CD14-positive monocyte (primary cell): ENCODE measurements at regions not wholly inside any gene's neighbourhood (a gene's known extent, or its start where the extent isn't known, plus 50 kb on each side); places are given as distances from the start of the nearest gene placed in this dataset.

Experiments used
- DNase-seq, 3 donors: peaks; one replicate each; pipeline ENCODE4 v3.0.0-alpha.2; 2011 to 2022
- H2AFZ ChIP-seq: 2 replicates; pipeline ENCODE4 v1.6.0; 2012; ENCODE audit warnings: mild to moderate bottlenecking, low read depth, low read length, inconsistent platforms; ENCODE audit not compliant: insufficient read depth, poor library complexity, severe bottlenecking
- H3K27ac ChIP-seq, 2 donors: 1 replicate in 1 of 2; 2 replicates in 1 of 2; pipeline ENCODE4 v1.5.1; 2012 to 2013; ENCODE audit warnings: low read length in 2 of 2, control low read depth in 1 of 2, inconsistent platforms in 1 of 2, low read depth in 1 of 2, mild to moderate bottlenecking in 1 of 2
- H3K27me3 ChIP-seq, 2 donors: one replicate each; pipeline versions ENCODE4 v1.6.0 to v1.6.1; 2011 to 2013; ENCODE audit warnings: low read length in 2 of 2; ENCODE audit not compliant: control insufficient read depth in 2 of 2, insufficient read depth in 2 of 2
- H3K36me3 ChIP-seq, 2 donors: replicated peaks in 1 of 2; 1 replicate in 1 of 2; 2 replicates in 1 of 2; pipeline versions ENCODE4 v1.5.1 to v1.6.1; 2012 to 2013; ENCODE audit warnings: low read length in 2 of 2, control low read depth in 1 of 2, inconsistent platforms in 1 of 2, mild to moderate bottlenecking in 1 of 2; ENCODE audit not compliant: insufficient read depth in 2 of 2, control insufficient read depth in 1 of 2
- H3K4me1 ChIP-seq, 2 donors: 1 replicate in 1 of 2; 2 replicates in 1 of 2; pipeline versions ENCODE4 v1.5.1 to v1.6.1; 2012 to 2013; ENCODE audit warnings: low read length in 2 of 2, control low read depth in 1 of 2, inconsistent platforms in 1 of 2, mild to moderate bottlenecking in 1 of 2, moderate library complexity in 1 of 2; ENCODE audit not compliant: insufficient read depth in 2 of 2, control insufficient read depth in 1 of 2
- H3K4me2 ChIP-seq: replicated peaks from 2 replicates; pipeline ENCODE3; 2012; ENCODE audit warnings: low read length, moderate library complexity, mild to moderate bottlenecking; ENCODE audit not compliant: poor library complexity, severe bottlenecking; ENCODE audit errors: extremely low read depth
- H3K4me3 ChIP-seq, 3 experiments: fragments of 200-600 bp in 1 of 3; sonication (generic) in 1 of 3; replicated peaks in 1 of 3; 1 replicate in 2 of 3; 2 replicates in 1 of 3; pipeline ENCODE4 v1.5.1; 2011 to 2013; ENCODE audit warnings: low read length in 3 of 3, mild to moderate bottlenecking in 3 of 3, control low read depth in 2 of 3, low read depth in 2 of 3, inconsistent platforms in 1 of 3, moderate library complexity in 1 of 3
- H3K79me2 ChIP-seq: 2 replicates; pipeline ENCODE4 v1.6.0; 2012; ENCODE audit warnings: mild to moderate bottlenecking, control low read depth, inconsistent platforms, low read length, moderate library complexity; ENCODE audit not compliant: insufficient read depth
- H3K9ac ChIP-seq: 2 replicates; pipeline ENCODE4 v1.6.0; 2017; ENCODE audit warnings: low read length, mild to moderate bottlenecking; ENCODE audit not compliant: insufficient read depth, poor library complexity, severe bottlenecking
- H3K9me3 ChIP-seq, 2 donors: replicated peaks in 1 of 2; 1 replicate in 1 of 2; 2 replicates in 1 of 2; pipeline versions ENCODE4 v1.5.1 to v1.6.1; 2012 to 2013; ENCODE audit warnings: low read length in 2 of 2, control low read depth in 1 of 2; ENCODE audit not compliant: control insufficient read depth in 1 of 2, insufficient read depth in 1 of 2
- H4K20me1 ChIP-seq: 2 replicates; pipeline ENCODE4 v1.6.0; 2012; ENCODE audit warnings: mild to moderate bottlenecking, low read length, control low read depth, moderate library complexity; ENCODE audit not compliant: insufficient read depth
- H3K27ac Mint-ChIP-seq, 7 donors: one replicate each; pipeline ENCODE4 v1.8.0; 2020; ENCODE audit warnings: mild to moderate bottlenecking in 7 of 7, mixed read lengths in 7 of 7, moderate library complexity in 6 of 7, inconsistent platforms in 2 of 7
- H3K27me3 Mint-ChIP-seq, 3 donors: one replicate each; pipeline ENCODE4 v1.8.0; 2021 to 2022; ENCODE audit warnings: low read depth in 3 of 3, mild to moderate bottlenecking in 3 of 3, mixed read lengths in 3 of 3, moderate library complexity in 3 of 3, inconsistent platforms in 1 of 3
- H3K36me3 Mint-ChIP-seq, 2 donors: one replicate each; pipeline ENCODE4 v1.8.0; 2020; ENCODE audit warnings: mixed read lengths in 2 of 2, inconsistent platforms in 1 of 2, mild to moderate bottlenecking in 1 of 2
- H3K4me1 Mint-ChIP-seq: one replicate; pipeline ENCODE4 v1.8.0; 2020; ENCODE audit warnings: mild to moderate bottlenecking, mixed read lengths
- H3K4me3 Mint-ChIP-seq, 2 donors: one replicate each; pipeline ENCODE4 v1.8.0; 2020; ENCODE audit warnings: mild to moderate bottlenecking in 2 of 2, mixed read lengths in 2 of 2, moderate library complexity in 1 of 2
- H3K9me3 Mint-ChIP-seq, 7 donors: one replicate each; pipeline ENCODE4 v1.8.0; 2020 to 2022; ENCODE audit warnings: mixed read lengths in 7 of 7, mild to moderate bottlenecking in 6 of 7, moderate library complexity in 6 of 7, inconsistent platforms in 2 of 7
- CTCF ChIP-seq: fragments of 200-600 bp; IDR thresholded peaks from one replicate; pipeline ENCODE4 v1.8.0; 2022; ENCODE audit warnings: antibody characterized with exemption, mild to moderate bottlenecking
- WGBS: methylation state at CpG from one replicate; pipeline ENCODE4 v1.1.5; 2013; ENCODE audit warnings: missing lambda C conversion rate; ENCODE audit not compliant: insufficient coverage; 5-methylcytosine and 5-hydroxymethylcytosine counted together
- intact Hi-C, 2 donors: fragments of 100-400 bp; cut with micrococcal nuclease; formaldehyde crosslinking; loops; one replicate each; pipeline versions ENCODE4 v1.15.0 to v1.15.1; 2023

- H3K9me3 Mint-ChIP-seq: peaks cover 11 to 52% (median 31%) of the 10 kb centered on the region in 7 donors
Observed at GRCh38 chr7:68324621-68325020, 1273.7 kb upstream of the AUTS2 start.

GRCh38 chr7:68334216-68334615, 1264.1 kb upstream of the AUTS2 start:
- H3K27ac Mint-ChIP-seq: no peak overlapping the region
- H3K36me3 Mint-ChIP-seq: no peaks in the 10 kb centered on the region
- H3K27me3 Mint-ChIP-seq: no peaks in the 10 kb centered on the region
- H3K9me3 ChIP-seq: peaks cover 51 to 57% of the 10 kb centered on the region in 2 donors
- no CpG with 5 or more reads among the region's 3 CpGs for WGBS
- H3K4me1 ChIP-seq: no peaks in the 10 kb centered on the region
- H3K4me3 ChIP-seq: no peak overlapping the region
- H3K27me3 ChIP-seq: no peaks in the 10 kb centered on the region
- no peak overlapping the region for H2AFZ ChIP-seq
- DNase-seq: no peak
- H4K20me1 ChIP-seq: no peaks in the 10 kb centered on the region
- H3K4me3 Mint-ChIP-seq: no peak overlapping the region
- H3K9me3 Mint-ChIP-seq: peaks cover 8 to 59% (median 31%) of the 10 kb centered on the region in 7 donors
- no peak for TF ChIP-seq CTCF
- no peak overlapping the region for H3K9ac ChIP-seq
- H3K4me1 Mint-ChIP-seq: no peaks in the 10 kb centered on the region
- no peak overlapping the region for H3K4me2 ChIP-seq
- no peaks in the 10 kb centered on the region for H3K79me2 ChIP-seq
- no peaks in the 10 kb centered on the region for H3K36me3 ChIP-seq
- intact Hi-C loops: no loop called here
- no peak overlapping the region for H3K27ac ChIP-seq

More at GRCh38 chr7:68324621-68325020, 1273.7 kb upstream of the AUTS2 start:
- Mint-ChIP-seq H3K27ac (no peak overlapping the region), H3K36me3 (no peaks in the 10 kb centered on the region), H3K4me1 (no peaks in the 10 kb centered on the region), H3K4me3 (no peak overlapping the region), H3K27me3 (peaks cover 0 to 3% (median 2%) of the 10 kb centered on the region in 3 donors)
- no peak for DNase-seq
- H3K9ac ChIP-seq: no peak overlapping the region
- H3K79me2 ChIP-seq: no peaks in the 10 kb centered on the region
- no peaks in the 10 kb centered on the region for H4K20me1 ChIP-seq
- no peak overlapping the region for H3K27ac ChIP-seq
- H3K4me3 ChIP-seq: no peak overlapping the region
- H3K4me2 ChIP-seq: no peak overlapping the region
- H3K27me3 ChIP-seq: no peaks in the 10 kb centered on the region
- WGBS: 100% methylated on average over 1 of the region's 6 CpGs
- H3K9me3 ChIP-seq: peaks cover 33 to 48% of the 10 kb centered on the region in 2 donors
- no peak for TF ChIP-seq CTCF
- intact Hi-C loops: no loop called here
- H3K36me3 ChIP-seq: no peaks in the 10 kb centered on the region
- H2AFZ ChIP-seq: no peak overlapping the region
- H3K4me1 ChIP-seq: no peaks in the 10 kb centered on the region
